Liver (tissue), 8 donors: ENCODE measurements at regions not wholly inside any gene's neighbourhood (a gene's known extent, or its start where the extent isn't known, plus 50 kb on each side); places are given as distances from the start of the nearest gene placed in this dataset.

ENCODE experiments used
- DNase-seq: peaks from one replicate; pipeline ENCODE4 v3.0.0-alpha.2; 2017; ENCODE audit warnings: low spot score
- H3K27ac ChIP-seq, 2 donors: one replicate each; pipeline ENCODE4 v1.7.0; 2013; ENCODE audit warnings: inconsistent platforms in 2 of 2, low read length in 2 of 2, control low read depth in 1 of 2, low read depth in 1 of 2, mild to moderate bottlenecking in 1 of 2
- H3K27me3 ChIP-seq, 4 donors: one replicate each; pipeline versions ENCODE4 v1.6.1 to v1.7.0; 2013; ENCODE audit warnings: low read length in 3 of 4, inconsistent platforms in 1 of 4, mild to moderate bottlenecking in 1 of 4, moderate library complexity in 1 of 4; ENCODE audit not compliant: control insufficient read depth in 4 of 4, insufficient read depth in 4 of 4
- H3K36me3 ChIP-seq, 4 donors: one replicate each; pipeline versions ENCODE4 v1.6.1 to v1.7.0; 2013; ENCODE audit warnings: low read length in 3 of 4, mild to moderate bottlenecking in 3 of 4, low read depth in 1 of 4, moderate library complexity in 1 of 4; ENCODE audit not compliant: control insufficient read depth in 4 of 4, insufficient read depth in 3 of 4
- H3K4me1 ChIP-seq, 4 donors: one replicate each; pipeline versions ENCODE4 v1.6.1 to v1.7.0; 2013; ENCODE audit warnings: low read length in 3 of 4, mild to moderate bottlenecking in 3 of 4, moderate library complexity in 1 of 4; ENCODE audit not compliant: control insufficient read depth in 4 of 4, insufficient read depth in 4 of 4
- H3K4me3 ChIP-seq, 3 donors: one replicate each; pipeline versions ENCODE4 v1.6.1 to v1.7.0; 2013; ENCODE audit warnings: low read length in 3 of 3, control low read depth in 1 of 3, low read depth in 1 of 3, mild to moderate bottlenecking in 1 of 3
- H3K9ac ChIP-seq, 2 donors: one replicate each; pipeline ENCODE4 v1.7.0; 2013; ENCODE audit warnings: low read length in 2 of 2, mild to moderate bottlenecking in 2 of 2, moderate library complexity in 2 of 2, control low read depth in 1 of 2, low read depth in 1 of 2
- H3K9me3 ChIP-seq, 4 donors: one replicate each; pipeline versions ENCODE4 v1.6.1 to v1.7.0; 2013; ENCODE audit warnings: low read length in 3 of 4; ENCODE audit not compliant: control insufficient read depth in 4 of 4
- ATF3 ChIP-seq: IDR thresholded peaks from 2 replicates; pipeline ENCODE4 v1.6.1; 2016; ENCODE audit warnings: antibody characterized with exemption
- CTCF ChIP-seq: fragments of 150-350 bp; IDR thresholded peaks from 2 replicates; pipeline ENCODE4 v1.5.1; 2017; ENCODE audit warnings: improper control_type of control experiment, low read depth, low read length; ENCODE audit not compliant: missing input control
- FOXA1 ChIP-seq: IDR thresholded peaks from 2 replicates; pipeline ENCODE4 v1.6.1; 2016; ENCODE audit warnings: antibody characterized with exemption
- FOXA2 ChIP-seq: IDR thresholded peaks from 2 replicates; pipeline ENCODE4 v1.6.1; 2016; ENCODE audit warnings: antibody characterized with exemption
- GABPA ChIP-seq, 2 donors: IDR thresholded peaks in 1 of 2; conservative IDR thresholded peaks in 1 of 2; 2 replicates each; pipeline ENCODE4 v1.6.1; 2016; ENCODE audit warnings: antibody characterized with exemption in 2 of 2, mild to moderate bottlenecking in 1 of 2, moderate library complexity in 1 of 2
- HNF4A ChIP-seq, 2 donors: conservative IDR thresholded peaks; 2 replicates each; pipeline ENCODE4 v1.6.1; 2016; ENCODE audit warnings: antibody characterized with exemption in 2 of 2, mild to moderate bottlenecking in 2 of 2
- JUND ChIP-seq, 2 donors: IDR thresholded peaks; 2 replicates each; pipeline ENCODE4 v1.6.1; 2016; ENCODE audit warnings: antibody characterized with exemption in 2 of 2
- NR2F2 ChIP-seq: IDR thresholded peaks from 2 replicates; pipeline ENCODE4 v1.6.1; 2016; ENCODE audit warnings: antibody characterized with exemption
- RAD21 ChIP-seq, 2 donors: IDR thresholded peaks; 2 replicates each; pipeline ENCODE4 v1.6.1; 2016; ENCODE audit warnings: antibody characterized with exemption in 2 of 2, mild to moderate bottlenecking in 2 of 2
- RXRA ChIP-seq, 2 donors: IDR thresholded peaks; 2 replicates each; pipeline ENCODE4 v1.6.1; 2017 to 2018; ENCODE audit warnings: antibody characterized with exemption in 2 of 2, mild to moderate bottlenecking in 1 of 2
- SP1 ChIP-seq: IDR thresholded peaks from 2 replicates; pipeline ENCODE4 v1.6.1; 2018; ENCODE audit warnings: antibody characterized with exemption, mild to moderate bottlenecking
- TAF1 ChIP-seq: conservative IDR thresholded peaks from 2 replicates; pipeline ENCODE4 v1.6.1; 2016; ENCODE audit warnings: antibody characterized with exemption, mild to moderate bottlenecking
- YY1 ChIP-seq: IDR thresholded peaks from 2 replicates; pipeline ENCODE4 v1.6.1; 2016; ENCODE audit warnings: antibody characterized with exemption, mild to moderate bottlenecking
- ZBTB33 ChIP-seq: IDR thresholded peaks from 2 replicates; pipeline ENCODE4 v1.6.1; 2016; ENCODE audit warnings: antibody characterized with exemption
- WGBS: extraction: QIAGEN DNeasy Blood & Tissue Kit; methylation state at CpG from one replicate; pipeline ENCODE4 v1.1.7; 2013; 5-methylcytosine and 5-hydroxymethylcytosine counted together
- TF ChIP-seq, protein P1 (sequence below): IDR thresholded peaks from 2 replicates; pipeline ENCODE4 v1.6.1; 2016; ENCODE audit warnings: antibody characterized with exemption, mild to moderate bottlenecking
- donor health status: healthy.
- donor health status: healthy.
- donor health status: healthy.
- donor health status: healthy.
- donor health status: healthy.

DNA sequence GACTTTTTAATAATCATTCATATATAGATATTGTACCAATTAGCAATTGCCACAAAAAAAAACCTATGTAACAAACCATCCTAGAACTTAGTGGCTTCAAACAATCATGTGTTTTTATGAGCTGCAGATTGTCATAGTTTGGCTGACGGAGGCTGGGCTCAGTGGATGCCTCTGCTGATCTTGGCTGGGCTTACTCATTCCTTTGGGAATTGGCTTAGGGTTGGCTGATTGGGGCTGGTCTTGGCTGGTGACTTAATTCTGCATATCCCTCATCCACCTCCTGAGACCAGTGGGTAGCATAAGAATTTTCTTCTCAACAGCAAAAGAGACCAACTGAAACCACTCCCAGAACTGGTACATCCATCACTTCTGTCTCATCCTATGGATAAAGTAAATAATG, 57.9 kb upstream of the PHF21B start:
- Histone ChIP-seq H3K36me3 (no peaks in the 10 kb centered on the region), H3K4me1 (no peaks in the 10 kb centered on the region), H3K27ac (no peak overlapping the region), H3K9ac (no peak overlapping the region), H3K27me3 (peaks cover 0 to 9% (median 3%) of the 10 kb centered on the region in 4 donors), H3K4me3 (no peak overlapping the region), H3K9me3 (no peaks in the 10 kb centered on the region)
- WGBS, result 83% methylated on average over 1 of the region's 1 CpG
- no peak for TF ChIP-seq HNF4A (conservative IDR thresholded peaks at IDR 0.05)
- no peak for TF ChIP-seq FOXA2
- TF ChIP-seq ZBTB33, result no peak
- TF ChIP-seq FOXA1, result no peak
- no peak for TF ChIP-seq CTCF
- TF ChIP-seq GABPA (IDR thresholded peaks at IDR 0.05 in 1 of 2, conservative IDR thresholded peaks at IDR 0.05 in 1 of 2), result no peak
- TF ChIP-seq, protein P1, sequence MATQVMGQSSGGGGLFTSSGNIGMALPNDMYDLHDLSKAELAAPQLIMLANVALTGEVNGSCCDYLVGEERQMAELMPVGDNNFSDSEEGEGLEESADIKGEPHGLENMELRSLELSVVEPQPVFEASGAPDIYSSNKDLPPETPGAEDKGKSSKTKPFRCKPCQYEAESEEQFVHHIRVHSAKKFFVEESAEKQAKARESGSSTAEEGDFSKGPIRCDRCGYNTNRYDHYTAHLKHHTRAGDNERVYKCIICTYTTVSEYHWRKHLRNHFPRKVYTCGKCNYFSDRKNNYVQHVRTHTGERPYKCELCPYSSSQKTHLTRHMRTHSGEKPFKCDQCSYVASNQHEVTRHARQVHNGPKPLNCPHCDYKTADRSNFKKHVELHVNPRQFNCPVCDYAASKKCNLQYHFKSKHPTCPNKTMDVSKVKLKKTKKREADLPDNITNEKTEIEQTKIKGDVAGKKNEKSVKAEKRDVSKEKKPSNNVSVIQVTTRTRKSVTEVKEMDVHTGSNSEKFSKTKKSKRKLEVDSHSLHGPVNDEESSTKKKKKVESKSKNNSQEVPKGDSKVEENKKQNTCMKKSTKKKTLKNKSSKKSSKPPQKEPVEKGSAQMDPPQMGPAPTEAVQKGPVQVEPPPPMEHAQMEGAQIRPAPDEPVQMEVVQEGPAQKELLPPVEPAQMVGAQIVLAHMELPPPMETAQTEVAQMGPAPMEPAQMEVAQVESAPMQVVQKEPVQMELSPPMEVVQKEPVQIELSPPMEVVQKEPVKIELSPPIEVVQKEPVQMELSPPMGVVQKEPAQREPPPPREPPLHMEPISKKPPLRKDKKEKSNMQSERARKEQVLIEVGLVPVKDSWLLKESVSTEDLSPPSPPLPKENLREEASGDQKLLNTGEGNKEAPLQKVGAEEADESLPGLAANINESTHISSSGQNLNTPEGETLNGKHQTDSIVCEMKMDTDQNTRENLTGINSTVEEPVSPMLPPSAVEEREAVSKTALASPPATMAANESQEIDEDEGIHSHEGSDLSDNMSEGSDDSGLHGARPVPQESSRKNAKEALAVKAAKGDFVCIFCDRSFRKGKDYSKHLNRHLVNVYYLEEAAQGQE, result no peak
- no peak for TF ChIP-seq RAD21 (IDR thresholded peaks at IDR 0.05)
- no peak for TF ChIP-seq NR2F2
- DNase-seq, result no peak

GRCh38 chr22:45069925-45070324, 60.1 kb upstream of the PHF21B start:
- TF ChIP-seq YY1 (no peak), TAF1 (no peak), FOXA2 (no peak), RXRA (IDR thresholded peaks at IDR 0.05) (no peak), JUND (IDR thresholded peaks at IDR 0.05) (no peak), RAD21 (IDR thresholded peaks at IDR 0.05) (no peak), FOXA1 (no peak), CTCF (no peak), GABPA (IDR thresholded peaks at IDR 0.05 in 1 of 2, conservative IDR thresholded peaks at IDR 0.05 in 1 of 2) (no peak), HNF4A (conservative IDR thresholded peaks at IDR 0.05) (no peak), SP1 (no peak), NR2F2 (no peak), ATF3 (no peak)
- TF ChIP-seq, protein P1, result no peak
- H3K36me3 ChIP-seq, result no peaks in the 10 kb centered on the region
- no peak for DNase-seq
- H3K27ac ChIP-seq, result no peak overlapping the region
- no peak overlapping the region for H3K4me3 ChIP-seq
- WGBS, result 79% methylated on average over 5 of the region's 5 CpGs
- no peaks in the 10 kb centered on the region for H3K9me3 ChIP-seq
- peaks cover 0 to 9% (median 3%) of the 10 kb centered on the region in 4 donors for H3K27me3 ChIP-seq
- no peaks in the 10 kb centered on the region for H3K4me1 ChIP-seq
- H3K9ac ChIP-seq, result no peak overlapping the region
